NB4 (cell line): ENCODE measurements at regions not wholly inside any gene's neighbourhood (a gene's known extent, or its start where the extent isn't known, plus 50 kb on each side); places are given as distances from the start of the nearest gene placed in this dataset.

Experiments
- CTCF ChIP-seq: IDR thresholded peaks from one replicate; pipeline ENCODE4 v1.5.1; 2012; ENCODE audit warnings: low read depth, low read length
- MAX ChIP-seq: IDR thresholded peaks from 2 replicates; pipeline ENCODE4 v1.6.1; 2011; ENCODE audit warnings: low read depth, low read length
- POLR2A ChIP-seq: IDR thresholded peaks from 2 replicates; pipeline ENCODE4 v1.6.1; 2011; ENCODE audit warnings: mild to moderate bottlenecking; ENCODE audit not compliant: insufficient read length; ENCODE audit errors: extremely low read depth

DNA sequence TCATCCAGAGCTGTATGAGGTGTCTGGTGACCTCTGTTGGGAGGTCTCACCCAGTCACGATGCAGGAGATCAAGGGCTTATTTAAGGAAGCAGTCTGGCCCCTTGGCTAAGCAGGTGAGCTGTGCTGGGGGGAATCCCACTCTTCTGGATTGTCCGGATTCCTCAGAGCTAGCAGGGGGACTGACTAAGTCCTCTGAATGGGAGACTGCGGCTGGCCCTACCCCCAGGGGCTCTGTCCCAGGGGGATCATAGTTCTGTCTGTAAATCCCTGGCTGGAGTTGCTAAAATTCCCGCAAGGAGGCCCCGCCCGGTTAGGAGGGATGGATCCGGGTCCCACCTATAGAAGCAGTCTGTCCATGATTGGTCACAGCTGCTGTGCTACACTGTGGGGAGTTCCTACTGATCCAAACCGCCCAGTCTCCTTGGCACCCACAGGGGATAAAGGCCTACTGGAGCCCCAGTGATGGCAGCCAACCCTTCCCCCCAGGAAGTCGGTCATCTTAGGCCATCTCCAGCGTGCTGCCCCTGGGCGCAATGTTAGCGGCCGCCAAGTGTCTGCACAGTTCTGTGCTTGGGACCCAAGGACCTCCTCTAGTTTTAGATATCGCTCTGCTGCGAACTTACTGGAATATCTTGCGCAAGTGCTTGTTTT is 118.2 kb upstream of the KLF8 start:
- TF ChIP-seq CTCF (no peak), POLR2A (no peak), MAX (no peak)
